Stimulated activated CD4-positive, alpha-beta T cell treated with anti-CD3 and anti-CD28 coated beads, TNF-alpha, amount 100 ng/mL, for 1 hour (primary cell): ENCODE measurements at regions not wholly inside any gene's neighbourhood (a gene's known extent, or its start where the extent isn't known, plus 50 kb on each side); places are given as distances from the start of the nearest gene placed in this dataset.

ENCODE experiments used
- DNase-seq, 3 donors: peaks; one replicate each; pipeline ENCODE4 v3.0.0-alpha.2; 2020; ENCODE audit warnings: low read depth in 3 of 3, low spot score in 1 of 3

- DNase-seq, result no peak
Observed at GRCh38 chr7:131238347-131238931, 89.2 kb upstream of the MKLN1 start.

GRCh38 chr7:131241386-131241785 is 86.3 kb upstream of the MKLN1 start:
- no peak for DNase-seq

GRCh38 chr7:131242123-131242650 is 85.5 kb upstream of the MKLN1 start:
- no peak for DNase-seq

GRCh38 chr7:131244259-131244852 is 83.3 kb upstream of the MKLN1 start:
- no peak for DNase-seq

DNA sequence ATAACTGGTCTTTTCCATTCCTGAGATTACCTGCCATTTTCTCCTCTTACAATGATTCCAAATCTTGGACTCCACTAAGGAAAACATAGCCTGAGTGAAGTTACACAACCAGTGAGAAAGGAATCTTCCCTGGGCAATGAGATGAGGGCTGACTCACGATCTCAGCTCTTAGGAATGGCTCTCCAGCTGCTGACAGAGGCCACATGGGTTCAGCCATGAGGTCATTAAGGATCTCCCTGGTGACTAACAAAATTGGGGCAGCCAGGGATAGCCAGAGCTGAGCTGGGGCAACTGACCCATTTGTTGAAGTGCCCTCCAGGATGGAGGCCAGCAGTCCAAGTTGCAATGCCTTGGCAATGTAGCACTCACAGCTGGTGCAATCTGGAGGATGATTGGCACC is 78.7 kb upstream of the MKLN1 start:
- no peak for DNase-seq

- DNase-seq, result no peak
Observed at GRCh38 chr7:131249483-131249882, 78.2 kb upstream of the MKLN1 start.

- DNase-seq, result no peak
Observed at GRCh38 chr7:131250331-131250730, 77.3 kb upstream of the MKLN1 start.

- DNase-seq, result no peak
Observed at GRCh38 chr7:131251371-131251770, 76.3 kb upstream of the MKLN1 start.

DNA sequence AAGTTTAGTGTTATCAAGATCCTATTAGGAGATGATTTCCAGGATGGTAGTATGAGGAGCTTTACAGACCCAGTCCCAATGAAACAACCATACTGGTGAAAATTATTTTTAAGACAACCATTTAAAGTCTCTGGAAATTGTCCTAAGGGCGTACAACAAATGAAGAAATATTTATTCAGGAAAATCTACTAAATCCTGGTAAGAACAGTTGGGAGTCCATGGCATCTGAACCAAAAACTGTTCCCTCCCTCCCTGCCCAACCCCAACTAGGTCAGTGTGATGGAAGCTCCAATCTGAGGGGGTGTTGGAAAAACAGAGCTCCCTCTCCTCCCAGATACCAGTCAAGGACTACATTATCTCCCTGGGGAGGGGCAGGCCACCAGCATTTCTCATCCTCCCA is 74.7 kb upstream of the MKLN1 start:
- no peak for DNase-seq

DNA sequence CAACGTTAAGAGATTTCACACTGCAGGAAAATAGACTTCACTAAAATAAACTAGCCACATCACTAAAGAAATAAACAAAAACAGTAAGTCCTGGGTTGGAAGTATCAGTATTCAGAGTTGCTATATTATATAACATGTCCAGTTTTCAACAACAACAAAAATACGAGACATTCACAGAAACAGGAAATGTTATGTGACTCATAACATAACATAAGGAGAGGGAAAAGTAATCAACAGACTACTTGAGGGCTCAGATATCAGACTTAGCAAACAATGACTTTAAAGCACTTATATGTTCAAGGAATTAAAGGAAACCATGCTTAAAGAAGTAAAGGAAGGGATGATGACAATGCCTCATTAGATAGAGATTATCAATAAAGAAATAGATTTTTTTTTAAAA is 73.5 kb upstream of the MKLN1 start:
- no peak for DNase-seq

DNA sequence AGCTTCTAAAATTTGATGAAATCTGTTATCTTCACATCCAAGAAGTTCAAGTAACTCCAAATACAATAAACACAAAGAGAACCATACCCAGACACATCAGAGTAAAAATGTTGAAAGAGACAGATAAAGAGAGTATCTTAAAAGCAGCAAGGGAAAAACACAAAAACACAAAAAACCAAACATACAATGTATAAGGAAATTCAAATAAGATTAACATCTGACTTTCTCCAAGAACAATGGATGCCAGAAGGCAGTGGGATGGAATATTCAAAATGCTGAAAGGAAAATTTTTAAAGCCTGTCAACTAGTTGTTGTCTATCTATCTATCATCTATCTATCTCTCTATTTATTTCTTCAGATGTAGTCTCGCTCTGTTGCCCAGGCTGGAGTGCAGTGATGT is 72.4 kb upstream of the MKLN1 start:
- no peak for DNase-seq

DNA sequence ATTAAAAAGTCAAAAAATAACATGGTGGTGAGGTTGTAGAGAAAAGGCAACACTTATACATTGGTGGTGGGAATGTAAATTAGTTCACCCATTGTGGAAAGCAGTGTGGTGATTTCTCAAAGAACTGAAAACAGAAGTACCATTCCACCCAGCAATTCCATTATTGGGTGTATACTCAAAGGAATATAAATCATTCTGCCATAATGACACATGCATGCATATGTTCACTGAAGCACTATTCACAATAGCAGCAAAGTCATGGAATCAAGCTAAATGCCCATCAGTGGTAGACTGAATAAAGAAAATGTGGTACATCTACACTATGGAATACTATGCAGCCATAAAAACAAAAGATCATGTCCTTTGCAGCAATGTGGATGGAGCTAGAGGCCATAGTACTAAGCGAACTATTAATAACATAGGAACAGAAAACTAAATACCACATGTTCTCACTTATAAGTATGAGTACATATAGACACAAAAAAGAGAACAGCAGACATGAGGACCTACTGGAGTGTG is 66.1 kb upstream of the MKLN1 start:
- no peak for DNase-seq

DNA sequence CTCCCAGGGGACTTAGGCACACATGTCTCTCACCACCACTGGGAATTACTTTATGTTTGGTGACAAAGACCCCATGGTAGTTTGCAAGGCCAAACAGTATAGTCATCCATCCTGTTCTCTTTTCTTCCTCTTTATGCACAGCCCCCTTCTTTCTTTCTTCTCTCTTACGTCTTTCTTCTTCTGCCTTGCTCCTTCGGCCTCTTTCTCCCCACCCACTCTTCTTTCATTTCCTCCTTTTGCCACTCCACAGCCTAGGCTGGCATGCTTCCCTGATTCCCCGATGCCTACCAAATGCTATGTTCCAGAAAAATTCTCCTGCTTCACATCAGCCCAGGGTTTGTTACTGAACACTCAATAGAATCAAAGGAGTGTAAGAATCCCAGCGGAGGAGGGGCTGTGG is 62.4 kb upstream of the MKLN1 start:
- no peak for DNase-seq

DNA sequence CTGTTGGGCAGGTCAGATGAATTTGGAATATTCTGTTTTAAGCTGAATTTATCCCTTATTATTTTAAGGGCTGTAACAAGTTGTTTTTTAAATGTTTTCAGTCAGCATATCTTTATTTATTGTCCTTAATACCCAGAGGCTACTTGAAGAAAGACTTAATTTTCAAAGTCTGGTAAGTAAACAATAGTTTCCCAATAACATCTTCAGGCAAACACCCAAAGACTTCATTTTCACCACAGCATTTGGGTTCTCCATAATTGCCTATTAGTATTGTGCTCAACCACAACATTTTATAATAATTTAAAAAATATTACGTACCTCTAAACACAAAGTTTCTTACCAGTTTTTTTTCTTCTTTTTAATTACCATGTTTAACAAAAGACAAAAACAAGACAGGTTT is 60.0 kb upstream of the MKLN1 start:
- no peak for DNase-seq

DNA sequence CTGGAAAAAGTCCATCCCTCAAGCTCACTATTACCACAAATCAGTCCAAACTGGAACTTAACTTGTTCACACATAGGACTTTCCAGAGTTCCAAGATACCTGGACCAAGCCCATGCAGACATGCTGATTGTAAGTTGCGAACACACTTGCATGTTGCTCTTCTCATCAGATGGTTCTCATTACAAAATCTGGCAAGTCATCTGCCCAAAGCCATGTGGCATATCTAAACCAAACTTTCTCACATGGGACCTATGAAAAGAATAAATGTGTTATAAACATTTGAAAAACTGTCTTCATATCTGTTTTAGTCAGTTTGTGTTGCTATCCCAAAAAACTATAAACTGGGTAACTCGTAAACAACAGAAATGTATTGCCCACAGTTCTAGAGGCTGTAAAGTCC is 58.8 kb upstream of the MKLN1 start:
- DNase-seq, result no peak

DNA sequence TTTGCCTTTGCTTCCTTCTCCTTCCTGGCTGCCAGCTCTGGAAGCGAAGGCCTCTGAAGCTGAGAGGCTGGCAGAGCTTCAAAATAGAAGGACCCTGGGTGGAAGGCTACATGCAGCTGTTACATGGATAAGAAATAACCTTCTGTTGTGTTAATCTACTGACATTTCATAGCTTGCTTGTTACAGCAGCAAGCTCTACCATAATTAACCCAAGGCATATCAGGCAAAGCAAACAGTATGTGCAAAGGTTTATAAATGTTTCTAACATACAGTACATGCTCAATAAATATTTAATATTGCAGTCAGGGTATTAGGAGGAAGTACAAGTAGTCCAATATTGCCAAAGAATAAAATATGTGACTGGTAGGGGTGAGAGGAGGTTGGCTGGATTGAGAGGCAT is 55.6 kb upstream of the MKLN1 start:
- DNase-seq, result no peak

GRCh38 chr7:131274986-131275385 is 52.7 kb upstream of the MKLN1 start:
- DNase-seq, result no peak

- no peak for DNase-seq
Observed at GRCh38 chr7:131276190-131276589, 51.5 kb upstream of the MKLN1 start.

DNA sequence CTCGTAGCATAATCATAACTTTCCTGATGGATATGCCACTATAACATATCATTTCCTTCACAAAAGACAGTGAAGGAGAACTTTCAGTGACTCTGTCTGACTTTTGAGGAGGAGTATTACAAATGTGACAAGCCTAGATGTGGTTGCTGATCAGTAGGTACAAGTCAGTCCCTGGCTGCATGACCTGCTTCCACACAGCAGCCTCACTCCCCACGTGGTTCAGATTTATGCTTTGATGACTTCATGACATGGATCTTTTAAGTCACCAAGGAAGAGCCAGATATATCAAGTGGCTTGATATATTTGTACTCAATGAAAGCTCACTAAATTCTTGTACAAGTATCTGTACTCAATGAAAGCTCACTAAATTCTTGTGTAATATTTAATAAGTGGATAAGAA is 50.9 kb upstream of the MKLN1 start:
- DNase-seq, result no peak
